IPS DF 4.7 (cell line): ENCODE measurements at regions not wholly inside any gene's neighbourhood (a gene's known extent, or its start where the extent isn't known, plus 50 kb on each side); places are given as distances from the start of the nearest gene placed in this dataset.
"Not testable (repeated sequence)": the region's sequence is repeated elsewhere in the genome, so short reads cannot be mapped to it uniquely, and the experiment has no call there.

Experiments
- DNase-seq: peaks from one replicate; pipeline ENCODE4 v3.0.0-alpha.2; 2013; ENCODE audit warnings: low spot score; ENCODE audit errors: extremely low read depth

DNA sequence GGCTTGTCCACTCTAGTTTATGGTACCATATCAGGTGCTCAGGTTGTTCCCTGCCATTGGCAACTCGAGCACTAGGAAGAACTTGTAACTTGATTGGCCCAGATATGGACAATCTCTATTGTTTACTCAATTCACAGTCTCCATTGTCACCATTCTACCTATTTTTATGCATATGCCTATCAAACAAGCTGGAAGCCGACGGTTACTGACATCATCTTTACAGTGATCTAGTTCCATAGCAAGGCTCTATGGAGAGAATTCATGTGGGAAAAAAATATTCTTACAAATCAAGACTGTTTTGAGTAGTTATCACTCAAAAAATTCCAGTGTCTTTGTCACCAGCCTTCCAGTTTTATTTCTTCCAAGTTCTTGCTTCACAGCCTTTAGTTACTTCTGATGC, 1006.2 kb upstream of the PRR20A start:
- no peak for DNase-seq

DNA sequence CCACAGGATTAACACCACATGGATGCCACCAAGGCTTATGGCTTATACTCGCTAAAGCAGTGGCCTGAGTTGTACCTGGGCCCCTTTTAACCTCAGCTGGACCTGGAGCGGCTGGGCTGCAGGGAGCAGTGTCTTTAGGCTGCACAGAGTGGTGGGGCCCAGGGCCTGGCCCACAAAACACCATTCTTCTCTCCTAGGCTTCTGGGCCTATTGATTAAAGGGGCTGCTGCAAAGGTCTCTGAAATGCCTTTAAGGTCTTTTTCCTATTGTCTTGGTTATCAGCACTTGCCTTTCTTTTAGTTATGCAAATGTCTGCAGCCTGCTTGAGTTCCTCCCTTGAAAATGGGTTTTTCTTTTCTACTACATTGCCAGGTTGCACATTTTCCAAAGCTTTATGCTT, 973.9 kb upstream of the PRR20A start:
- DNase-seq: peak; percentile 75

DNA sequence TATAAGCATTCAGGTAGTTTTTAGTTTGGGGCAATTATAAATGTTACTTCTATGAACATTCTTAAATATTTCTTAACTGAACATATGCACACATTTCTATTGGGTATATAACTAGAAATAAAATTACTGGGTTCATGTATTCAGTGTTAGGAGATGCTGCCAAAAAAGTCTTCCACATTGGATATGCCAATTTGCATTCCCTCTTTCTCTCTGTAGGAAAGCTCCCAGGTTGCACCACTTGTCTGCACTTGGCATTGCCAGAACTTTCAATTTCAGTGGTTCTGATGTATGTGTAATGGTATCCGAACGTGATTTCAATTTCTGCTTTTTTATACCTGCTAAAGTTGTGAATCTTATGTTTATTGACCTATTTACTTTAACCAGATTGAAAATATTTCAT, 972.1 kb upstream of the PRR20A start:
- no peak for DNase-seq

DNA sequence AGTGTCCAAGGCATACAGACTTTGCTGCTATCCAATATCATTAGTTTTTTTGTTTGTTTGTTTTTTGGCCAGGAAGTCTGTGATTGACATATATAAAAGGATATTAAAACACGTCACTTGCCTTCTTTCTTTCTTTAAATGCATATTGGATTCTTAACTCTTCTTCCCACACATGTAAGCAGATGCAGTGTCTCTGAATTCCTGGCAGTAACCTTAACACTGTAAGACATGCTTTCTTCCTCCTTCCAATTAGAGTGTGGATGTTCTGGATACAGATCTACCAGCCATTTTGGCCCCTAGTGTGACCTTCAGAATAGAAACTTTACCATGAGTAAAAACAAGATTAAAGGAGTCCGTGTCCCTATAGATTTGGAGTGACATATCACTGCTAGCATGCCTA, 967.4 kb upstream of the PRR20A start:
- no peak for DNase-seq

DNA sequence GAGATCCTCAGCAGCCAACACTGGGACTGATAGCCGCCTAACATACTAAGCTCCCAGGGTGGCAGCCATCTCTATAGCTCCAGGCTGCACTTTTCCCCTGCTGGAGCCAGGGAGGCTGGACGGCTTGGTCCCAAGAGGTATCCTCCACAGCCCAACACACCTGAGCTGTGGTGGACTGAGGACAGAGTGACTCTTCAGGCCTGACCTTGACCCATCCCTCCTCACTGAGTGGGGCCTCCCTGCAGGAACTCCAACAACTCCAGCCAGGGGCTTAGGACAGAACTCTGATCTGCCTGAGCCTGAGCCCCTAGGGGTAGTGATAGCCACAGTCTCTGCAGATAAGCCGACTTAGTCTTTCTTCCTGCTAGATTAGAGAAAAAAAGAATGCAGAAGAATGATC, 958.1 kb upstream of the PRR20A start:
- DNase-seq: no peak

DNA sequence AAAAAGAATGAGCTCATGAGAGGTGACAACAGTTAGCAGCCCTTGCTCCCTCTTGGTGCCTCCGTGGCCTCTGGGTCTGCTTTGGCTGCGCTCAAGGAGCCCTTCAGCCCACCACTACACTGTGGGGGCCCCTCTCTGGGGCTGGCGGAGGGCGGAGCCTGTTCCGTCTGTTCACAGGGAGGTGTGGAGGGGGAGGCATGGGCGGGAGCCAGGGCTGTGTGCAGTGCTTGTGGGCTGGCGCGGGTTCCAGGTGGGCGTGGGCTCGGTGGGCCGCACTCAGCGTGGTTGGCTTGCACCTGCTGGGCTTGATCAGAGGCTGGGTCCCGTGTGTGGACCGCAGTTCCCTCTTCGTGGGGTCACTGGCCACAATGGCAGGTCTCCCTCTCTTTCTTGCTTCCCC, 953.4 kb upstream of the PRR20A start:
- no peak for DNase-seq

DNA sequence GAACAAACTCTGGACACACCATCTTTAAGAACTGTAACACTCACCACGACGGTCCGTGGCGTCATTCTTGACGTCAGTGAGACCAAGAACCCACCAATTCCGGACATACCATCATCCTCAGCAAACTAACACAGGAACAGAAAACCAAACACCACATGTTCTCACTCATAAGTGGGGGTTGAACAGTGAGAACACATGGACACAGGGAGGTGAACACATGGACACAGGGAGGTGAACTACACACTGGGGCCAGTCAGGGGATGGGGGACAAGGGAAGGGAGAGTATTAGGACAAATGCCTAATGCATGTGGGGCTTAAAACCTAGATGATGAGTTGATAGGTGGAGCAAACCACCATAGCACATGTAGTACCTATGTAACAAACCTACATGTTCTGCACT, 952.1 kb upstream of the PRR20A start:
- not testable (repeated sequence) for DNase-seq

DNA sequence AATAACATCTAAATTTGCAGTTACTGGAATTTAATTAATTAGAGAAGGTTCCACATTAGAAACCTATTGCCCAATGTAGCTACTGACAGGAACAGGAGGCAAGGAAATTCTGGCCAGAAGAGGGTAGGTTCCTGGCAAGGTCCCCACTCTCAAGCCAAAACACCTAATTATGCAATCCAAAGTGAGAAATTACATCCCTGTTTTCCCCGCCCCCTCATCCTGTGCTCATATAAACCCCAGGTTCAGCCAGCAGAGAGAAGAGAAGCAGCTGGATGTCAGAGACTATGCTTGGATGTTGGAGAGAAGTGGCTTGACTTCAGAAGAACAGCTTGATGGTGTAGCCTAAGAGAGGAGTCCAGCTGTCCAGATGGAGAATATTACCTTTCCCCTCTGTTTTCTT, 951.3 kb upstream of the PRR20A start:
- no peak for DNase-seq

DNA sequence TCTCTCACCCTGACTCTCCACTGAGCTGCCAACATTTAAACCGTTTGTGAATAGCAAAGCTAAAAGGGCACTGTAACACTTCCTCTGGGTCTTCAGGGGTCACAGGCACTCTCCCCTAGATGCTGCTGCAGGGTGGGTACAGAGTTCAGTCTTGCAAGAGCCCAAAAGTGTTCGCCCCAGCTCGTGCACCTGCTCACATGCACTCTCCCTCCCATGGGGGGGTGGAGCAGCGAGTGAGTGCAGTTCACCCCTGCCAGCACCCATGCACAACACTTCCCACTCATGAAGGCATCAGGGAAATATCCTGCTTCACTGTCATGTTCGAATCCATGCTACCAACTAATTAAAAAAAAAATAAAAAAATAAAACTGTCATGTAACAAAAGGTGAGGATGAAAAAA, 950.7 kb upstream of the PRR20A start:
- no peak for DNase-seq

DNA sequence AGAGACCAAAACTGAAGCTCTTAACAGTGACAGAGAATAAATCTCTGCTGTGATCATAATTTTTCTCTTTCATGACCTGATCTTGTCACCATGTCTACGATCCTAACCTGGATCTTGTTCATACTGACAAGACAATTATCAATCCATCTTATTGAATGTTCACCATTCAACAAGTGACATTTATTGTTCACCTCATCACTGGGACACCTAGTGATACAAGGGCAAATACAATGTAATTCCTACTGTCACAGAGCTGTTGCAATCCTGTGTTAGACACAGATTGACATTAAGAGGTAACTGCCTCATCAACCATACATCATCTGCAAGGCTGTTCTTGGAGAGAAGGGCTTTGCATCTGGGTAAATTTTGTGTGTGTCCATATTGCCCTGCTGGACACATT, 942.4 kb upstream of the PRR20A start:
- no peak for DNase-seq

DNA sequence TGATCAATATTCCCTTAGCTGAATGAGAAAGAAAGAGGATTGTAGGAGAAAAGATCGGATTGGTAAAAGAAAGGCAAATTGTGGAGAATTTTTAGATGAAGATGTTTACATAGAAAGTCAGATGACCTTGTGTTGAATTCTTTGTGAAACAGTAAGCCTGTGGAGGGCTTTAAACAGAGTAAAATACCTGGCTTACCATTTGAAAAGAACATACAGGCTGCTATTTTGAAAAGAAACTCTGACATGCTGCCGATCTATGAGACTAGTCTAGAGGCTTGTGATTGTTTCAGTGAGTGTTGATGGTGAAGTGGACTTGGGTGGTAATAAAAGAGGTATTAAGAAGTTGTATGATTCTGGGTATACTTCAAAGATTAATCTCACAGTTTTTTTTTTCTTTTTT, 938.9 kb upstream of the PRR20A start:
- DNase-seq: no peak

DNA sequence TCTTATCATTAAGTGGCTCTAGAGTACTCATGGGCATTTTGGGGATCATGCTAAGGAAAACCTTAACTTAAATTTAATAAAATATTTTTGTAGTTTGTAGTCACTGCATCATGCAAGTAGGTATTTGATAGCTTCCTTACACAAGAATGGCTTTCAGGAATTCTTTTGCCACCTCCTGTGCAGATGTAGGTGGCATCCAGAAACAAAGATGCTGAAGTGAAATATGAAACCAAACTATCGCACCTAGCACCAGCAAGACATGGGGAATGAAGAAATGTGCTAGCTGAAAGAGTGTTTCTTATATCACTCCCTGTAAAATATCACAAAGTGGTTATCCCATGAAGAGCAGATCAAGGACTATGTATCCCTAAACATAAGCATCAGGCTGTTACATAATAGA, 924.5 kb upstream of the PRR20A start:
- DNase-seq: no peak

DNA sequence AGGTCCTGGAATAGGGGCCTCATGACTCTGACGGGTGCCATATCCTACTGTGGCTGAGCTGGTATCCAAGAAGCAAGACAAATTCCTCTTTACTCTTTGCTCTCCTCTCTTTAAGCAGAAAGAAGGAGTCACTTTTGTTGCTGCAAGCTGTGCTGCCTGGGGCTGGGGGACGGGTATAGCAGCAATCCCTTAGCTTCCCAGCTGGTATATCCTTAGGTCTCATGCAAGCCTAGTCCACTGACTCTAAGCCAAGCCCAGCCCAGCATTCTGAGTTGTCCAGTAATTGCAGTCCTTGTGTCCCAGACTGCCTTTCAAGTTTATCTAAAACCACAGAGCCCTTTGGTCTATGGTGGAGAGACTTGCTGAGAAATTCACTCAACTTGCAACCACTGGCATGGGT, 893.0 kb upstream of the PRR20A start:
- DNase-seq: no peak

DNA sequence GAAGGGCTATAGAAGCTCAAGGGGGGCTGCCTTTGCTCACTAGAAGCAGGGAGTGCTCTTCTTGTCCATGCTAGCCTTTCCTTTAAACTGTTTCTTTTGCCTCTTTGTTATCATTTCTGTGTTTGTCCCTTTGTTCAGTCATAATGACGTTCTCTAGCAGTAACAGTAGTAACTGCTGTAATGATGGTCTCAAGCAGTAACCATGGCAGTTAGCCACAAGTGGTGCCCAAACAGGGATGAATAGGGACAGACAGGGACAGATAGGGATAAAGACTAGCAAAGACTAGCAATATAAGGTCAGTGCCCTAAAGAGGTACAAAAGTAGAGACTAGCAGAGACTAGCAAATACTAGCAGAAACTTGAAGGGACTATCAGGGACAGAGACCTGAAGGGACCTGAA, 869.0 kb upstream of the PRR20A start:
- DNase-seq: no peak

DNA sequence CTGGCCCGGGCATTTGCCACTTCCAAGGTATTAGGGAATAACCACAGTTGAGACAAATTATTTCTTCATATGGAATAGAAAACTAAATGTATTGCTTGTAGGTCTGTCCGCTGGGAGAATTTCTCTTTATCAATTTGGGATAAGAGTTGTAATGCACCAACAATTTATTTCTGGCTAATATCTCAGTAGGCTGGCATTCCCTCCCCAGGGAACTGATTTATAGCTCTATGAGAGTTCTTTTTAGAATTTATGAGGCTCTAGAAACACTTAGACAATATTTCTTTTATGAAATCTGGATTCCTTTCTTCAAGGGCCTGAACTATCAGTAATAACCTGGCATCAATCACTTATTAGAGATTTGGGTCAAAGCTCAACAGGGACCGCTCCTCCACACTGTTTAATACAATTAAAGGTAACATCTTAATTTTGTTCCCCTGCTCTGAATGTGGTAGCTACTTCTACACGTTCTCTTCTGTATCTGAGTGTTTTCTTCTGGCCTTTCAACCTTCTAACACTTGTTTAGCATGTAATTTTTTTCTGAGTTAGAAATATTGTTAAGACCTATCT, 857.4 kb upstream of the PRR20A start:
- no peak for DNase-seq

DNA sequence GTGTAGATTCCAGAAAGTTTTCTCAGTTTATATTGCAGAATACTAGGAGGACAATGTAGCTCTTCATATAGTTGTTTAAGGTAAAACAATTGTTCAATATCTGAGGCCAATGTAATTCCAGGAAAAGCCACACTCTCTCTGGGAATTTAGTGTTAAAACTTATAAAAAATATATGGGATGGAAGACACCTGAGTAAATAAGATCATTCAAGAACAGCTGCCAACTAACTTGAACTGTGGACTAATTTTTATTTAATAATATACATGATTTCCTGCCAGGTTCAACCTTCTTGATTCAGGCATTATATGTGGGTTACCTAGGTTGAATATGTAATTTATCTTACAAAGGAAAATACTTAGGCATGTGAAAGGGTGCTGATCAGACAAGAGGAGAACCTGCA, 841.1 kb upstream of the PRR20A start:
- no peak for DNase-seq

DNA sequence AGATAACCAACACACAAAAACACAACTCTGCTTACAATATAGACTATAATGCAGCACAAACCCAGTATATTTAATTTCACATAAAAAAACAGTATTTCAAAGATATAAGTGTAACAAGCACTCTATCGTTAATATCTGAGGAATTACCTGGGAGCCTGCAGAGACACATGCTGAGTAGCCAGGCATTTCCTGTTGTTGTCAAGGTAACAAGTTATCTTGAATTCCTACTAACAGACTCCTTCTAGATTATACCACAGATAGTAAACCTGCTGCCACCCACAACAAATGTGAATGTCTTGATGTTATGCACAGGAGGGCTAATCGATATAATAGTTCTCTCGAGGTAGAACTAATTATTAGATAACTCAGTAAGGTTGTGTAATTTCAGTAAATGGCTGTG, 826.0 kb upstream of the PRR20A start:
- no peak for DNase-seq

DNA sequence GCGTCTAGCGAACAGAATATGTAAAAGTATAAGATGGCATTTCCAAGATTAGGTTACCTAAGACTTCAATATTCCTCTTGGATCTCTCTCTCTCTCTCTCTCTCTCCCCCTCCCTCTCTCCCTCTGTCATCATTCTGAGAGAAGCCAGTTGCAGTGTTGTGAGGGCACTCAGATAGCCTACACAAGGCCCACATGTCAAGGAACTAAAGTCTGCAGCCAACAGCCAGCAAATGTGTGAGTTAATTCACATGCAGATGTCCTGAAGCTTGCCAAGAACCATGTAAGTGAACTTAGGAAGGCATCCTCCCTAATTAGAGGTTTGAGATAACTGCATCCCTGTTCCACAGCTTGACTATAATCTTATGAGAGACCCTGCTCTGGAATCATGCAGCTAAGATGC, 822.9 kb upstream of the PRR20A start:
- DNase-seq: peak; percentile 14

DNA sequence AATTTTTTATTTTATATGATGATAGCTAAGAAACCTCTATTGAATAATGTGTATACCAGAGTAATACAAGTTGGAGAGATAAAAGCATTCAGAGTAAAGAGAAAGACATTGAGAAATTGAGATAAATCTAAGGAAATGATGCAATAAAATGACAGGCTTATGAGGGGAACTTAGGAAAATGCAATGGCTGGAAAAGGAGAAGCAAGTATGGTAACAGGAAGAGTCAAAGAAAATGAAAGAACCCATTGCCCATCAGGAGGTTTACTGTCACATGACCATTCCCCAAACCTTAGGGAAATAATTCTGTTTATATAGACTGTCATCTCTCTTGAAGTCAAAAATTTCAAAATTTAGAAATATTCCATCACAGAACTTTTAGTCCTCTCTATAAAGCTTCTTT, 808.0 kb upstream of the PRR20A start:
- no peak for DNase-seq

DNA sequence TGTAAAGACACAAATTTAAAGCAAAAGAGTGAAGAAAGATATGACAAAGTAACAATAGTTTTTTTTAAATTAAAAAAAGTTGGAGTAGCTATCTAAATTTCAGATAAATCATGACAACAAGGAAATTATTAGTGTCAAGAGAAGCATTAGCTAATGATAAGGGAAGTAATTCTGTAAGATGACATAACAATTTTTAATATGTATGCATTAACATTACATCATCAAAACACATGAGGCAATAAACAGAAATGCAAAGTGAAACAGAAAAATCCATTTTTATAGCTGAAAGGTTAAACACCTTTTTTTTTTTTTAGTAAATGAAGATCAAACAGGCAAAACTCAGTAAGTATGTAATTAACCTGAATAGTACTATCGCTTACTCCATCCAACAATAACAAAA, 804.9 kb upstream of the PRR20A start:
- DNase-seq: no peak

DNA sequence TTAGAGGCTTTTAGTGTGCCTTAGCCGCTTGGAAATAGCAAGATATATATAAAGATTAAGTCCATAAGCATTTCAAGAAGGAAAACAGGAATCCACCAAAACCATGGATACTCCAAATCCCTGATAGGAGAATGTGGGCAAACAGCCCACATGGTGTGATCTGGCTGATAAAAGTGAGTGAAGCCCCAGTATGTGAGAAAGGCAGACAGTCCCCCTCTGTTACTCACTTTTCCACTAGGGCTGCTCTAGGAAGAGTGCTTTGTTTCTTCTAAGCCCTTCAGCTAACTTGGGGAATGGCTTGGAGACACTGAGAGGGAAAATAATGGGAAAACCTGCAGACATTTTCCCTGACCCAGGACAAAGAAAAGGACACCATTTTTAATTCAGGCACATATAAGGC, 802.3 kb upstream of the PRR20A start:
- no peak for DNase-seq

DNA sequence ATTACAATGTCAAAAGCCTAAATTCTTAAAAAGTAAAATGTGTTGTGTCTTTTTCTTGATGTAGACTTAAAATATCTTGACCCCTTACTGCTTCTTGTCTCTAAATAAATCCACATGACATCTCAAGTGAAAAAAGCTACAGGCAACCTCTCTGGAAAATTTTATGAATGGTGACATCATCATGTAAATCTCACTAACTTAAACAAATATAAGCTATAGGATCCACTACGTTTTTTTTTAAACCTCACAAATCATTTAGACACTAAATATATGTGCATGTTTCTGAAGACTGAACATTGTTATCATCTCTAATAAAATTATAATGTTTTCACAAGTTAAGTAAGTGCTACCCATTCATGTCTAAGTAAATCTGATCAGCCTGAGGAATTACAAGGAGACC, 793.7 kb upstream of the PRR20A start:
- DNase-seq: no peak

DNA sequence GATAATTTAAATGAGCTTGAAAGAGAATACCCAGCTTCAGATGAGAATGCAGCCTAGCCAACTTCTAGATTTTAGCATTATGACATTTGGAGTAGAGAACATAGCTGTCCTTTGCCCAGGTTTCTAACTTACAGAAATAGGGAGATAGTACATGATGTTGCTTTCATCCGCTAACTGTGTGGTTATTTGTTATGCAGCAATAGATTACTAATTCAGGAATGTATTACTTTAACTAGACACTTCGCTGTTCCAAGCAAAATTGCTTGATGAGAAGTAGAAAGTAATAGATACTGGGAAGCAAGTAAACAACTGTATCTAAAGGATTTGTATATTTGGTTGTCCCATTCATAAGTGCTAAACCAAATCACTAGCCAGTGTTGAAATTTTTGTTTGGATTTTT, 790.9 kb upstream of the PRR20A start:
- no peak for DNase-seq

DNA sequence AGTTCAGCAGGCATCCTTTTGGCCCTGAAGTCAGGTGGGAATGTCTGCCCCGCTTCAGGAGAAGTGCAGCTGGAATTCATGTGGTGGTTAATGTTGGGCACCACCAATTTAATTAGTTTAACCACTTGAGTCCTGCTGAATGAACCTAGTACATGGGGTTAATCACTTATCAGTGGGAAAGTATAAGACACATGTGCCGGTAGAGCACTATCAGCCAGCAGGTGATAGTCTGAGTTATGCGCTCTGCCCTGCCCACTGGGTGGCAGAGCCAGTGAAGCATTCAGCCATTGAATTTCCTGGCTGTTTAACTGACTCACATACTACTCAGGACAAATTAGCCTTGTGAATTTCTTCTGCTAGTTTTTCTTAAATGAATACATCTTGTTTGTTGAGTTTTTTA, 789.7 kb upstream of the PRR20A start:
- DNase-seq: peak; percentile 9
